VCaP (cell line): ENCODE measurements at regions not wholly inside any gene's neighbourhood (a gene's known extent, or its start where the extent isn't known, plus 50 kb on each side); places are given as distances from the start of the nearest gene placed in this dataset.

ENCODE experiments used
- H3K27ac ChIP-seq: fragments of 450-650 bp; 2 replicates; pipeline ENCODE4 v1.5.1; 2017
- TF ChIP-seq, protein P1 (sequence below): fragments of 450-650 bp; conservative IDR thresholded peaks from 2 replicates; pipeline ENCODE4 v1.5.1; 2017; ENCODE audit warnings: mild to moderate bottlenecking, moderate library complexity

DNA sequence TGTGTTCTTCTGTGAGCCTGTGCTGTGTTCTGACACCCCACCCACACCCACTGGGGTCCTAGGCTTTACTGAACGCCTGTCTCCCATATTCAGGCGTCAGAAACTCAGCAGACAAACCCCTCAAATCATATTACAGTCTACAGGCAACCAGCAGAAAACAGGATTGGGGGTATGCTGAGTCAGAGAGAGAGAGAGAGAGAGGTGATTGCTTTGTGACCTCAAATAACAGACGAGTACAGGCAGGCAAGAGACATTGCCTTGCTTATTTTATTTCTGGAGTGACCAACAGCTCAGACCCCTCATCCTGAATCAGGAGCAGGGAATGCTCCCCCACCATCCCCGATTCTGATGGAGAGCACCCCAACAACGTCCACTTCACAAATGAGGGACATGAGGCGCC lies 473.9 kb downstream of the PMP22 start:
- TF ChIP-seq, protein P1, sequence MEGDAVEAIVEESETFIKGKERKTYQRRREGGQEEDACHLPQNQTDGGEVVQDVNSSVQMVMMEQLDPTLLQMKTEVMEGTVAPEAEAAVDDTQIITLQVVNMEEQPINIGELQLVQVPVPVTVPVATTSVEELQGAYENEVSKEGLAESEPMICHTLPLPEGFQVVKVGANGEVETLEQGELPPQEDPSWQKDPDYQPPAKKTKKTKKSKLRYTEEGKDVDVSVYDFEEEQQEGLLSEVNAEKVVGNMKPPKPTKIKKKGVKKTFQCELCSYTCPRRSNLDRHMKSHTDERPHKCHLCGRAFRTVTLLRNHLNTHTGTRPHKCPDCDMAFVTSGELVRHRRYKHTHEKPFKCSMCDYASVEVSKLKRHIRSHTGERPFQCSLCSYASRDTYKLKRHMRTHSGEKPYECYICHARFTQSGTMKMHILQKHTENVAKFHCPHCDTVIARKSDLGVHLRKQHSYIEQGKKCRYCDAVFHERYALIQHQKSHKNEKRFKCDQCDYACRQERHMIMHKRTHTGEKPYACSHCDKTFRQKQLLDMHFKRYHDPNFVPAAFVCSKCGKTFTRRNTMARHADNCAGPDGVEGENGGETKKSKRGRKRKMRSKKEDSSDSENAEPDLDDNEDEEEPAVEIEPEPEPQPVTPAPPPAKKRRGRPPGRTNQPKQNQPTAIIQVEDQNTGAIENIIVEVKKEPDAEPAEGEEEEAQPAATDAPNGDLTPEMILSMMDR, result no peak

DNA sequence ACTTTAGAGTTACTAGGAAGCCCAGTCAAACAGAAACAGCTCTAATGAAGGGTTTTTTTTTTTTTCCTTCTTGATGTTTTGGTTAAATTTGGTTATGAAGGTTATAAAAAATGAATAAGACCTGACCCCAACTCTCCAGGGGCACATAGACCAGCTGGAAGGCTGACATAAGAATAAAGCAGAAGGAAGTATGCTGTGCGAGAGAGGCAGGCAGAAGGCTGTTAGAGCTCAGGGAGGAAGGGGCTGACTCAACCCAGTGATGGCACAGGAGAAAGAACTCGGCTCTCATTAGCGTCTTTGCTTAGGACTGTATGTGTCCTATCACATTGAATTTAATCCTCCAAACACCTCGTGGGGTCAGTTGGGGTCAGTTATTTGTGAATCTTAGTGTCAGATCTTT lies 474.6 kb downstream of the PMP22 start:
- no peak overlapping the region for H3K27ac ChIP-seq
- TF ChIP-seq, protein P1, result no peak

More for the DNA sequence above, 473.9 kb downstream of the PMP22 start:
- H3K27ac ChIP-seq, result no peak overlapping the region

DNA sequence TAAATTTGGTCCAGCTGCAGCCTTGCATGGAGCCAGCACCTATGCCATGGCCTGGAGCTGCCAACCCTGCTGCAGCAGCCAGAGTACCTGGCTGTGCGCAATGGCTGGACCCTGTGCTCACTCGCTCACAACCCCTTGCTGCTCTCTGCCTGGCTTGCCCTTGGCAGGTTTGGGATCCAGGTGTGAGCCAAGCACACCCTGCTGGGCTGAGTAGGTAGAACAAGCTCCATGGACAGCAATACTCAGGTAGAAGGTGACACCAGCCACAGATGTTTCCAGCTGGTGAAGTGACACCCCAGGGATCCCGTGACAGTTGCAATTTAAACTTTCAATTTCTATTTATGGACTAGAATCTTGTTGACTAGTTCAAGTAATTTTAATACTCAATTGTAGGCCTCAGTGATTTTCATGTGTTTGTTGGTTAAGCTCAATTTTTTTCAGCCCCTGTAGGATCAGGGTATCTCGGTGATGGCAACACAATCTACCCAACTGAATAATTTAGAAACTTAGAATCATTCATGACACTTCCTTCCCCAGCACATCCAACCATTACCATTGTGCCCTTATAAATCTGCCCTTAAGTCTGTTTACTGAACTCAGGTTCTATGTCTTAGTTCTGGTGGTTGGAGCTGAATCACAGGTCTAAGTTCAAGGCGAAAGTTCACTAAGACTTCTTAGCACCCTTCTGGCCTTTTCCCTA lies 480.0 kb downstream of the PMP22 start:
- TF ChIP-seq, protein P1, result no peak
- no peak overlapping the region for H3K27ac ChIP-seq

DNA sequence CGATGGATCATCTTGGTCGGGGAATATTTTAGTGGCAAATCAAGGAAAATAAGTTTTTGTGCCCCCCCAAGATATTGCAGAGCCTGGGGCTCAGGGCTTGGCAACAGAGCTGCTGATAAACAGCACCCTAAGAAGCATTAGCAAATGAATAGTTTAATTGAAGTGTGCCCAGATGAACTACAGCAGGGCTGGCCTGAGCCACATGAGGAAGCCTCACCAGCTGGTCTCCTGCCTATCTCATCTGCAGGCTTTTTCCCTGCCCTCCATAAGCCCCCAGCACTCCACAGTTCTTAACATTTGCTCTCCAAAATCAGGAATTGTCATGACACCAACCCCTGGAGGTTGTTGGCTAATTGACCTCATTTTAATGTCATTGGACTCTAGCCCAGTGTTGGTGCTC lies 480.2 kb downstream of the HS3ST3B1 start:
- TF ChIP-seq, protein P1, result no peak
- H3K27ac ChIP-seq, result no peak overlapping the region

DNA sequence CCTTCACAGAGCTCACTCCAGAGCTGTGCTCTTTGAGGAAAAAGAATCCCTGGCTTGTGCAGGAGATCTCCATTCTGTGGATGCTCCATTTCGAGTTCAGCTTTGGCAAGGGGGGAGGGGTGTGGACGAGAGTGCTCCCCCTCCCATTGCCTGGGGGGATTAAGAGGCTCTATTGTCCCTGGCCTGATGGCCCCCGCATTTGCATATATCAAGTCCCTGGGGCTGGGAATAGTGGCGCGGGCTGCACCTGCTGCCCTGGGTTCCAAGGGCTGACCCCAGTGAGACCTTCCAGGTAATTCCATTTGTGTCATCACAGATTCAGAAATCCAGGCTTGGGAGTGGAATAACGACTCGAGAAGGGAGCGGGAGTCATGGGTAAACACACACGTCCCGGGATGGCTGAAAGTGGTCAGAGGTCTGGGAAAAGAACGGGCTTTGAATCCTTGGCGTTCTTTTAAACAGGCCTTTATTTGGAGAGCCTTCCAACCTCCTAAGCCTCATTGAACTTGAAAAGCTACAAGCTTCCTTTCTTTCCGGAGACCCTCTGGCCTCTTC lies 479.3 kb downstream of the HS3ST3B1 start:
- H3K27ac ChIP-seq, result no peak overlapping the region
- TF ChIP-seq, protein P1, result no peak

DNA sequence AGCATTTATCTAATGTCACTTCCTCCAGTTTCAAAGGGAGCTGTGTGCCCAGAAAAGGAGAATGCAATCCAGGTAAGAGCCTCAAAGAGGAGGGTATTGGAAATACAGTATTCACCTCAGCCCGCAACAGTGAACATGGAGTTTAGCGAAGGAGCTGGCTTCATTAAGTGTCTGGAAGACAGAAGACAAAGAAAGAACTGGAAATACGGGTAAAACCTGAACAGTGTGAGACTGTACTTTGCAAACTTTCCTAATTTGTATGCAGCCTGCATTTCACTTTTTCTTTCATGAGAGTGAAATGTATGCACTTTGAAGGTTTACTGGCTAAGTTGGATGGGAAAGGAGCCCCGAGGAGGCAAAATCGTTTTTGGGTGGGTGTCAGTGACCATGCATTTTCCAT lies 478.4 kb downstream of the HS3ST3B1 start:
- no peak overlapping the region for H3K27ac ChIP-seq
- TF ChIP-seq, protein P1, result no peak

DNA sequence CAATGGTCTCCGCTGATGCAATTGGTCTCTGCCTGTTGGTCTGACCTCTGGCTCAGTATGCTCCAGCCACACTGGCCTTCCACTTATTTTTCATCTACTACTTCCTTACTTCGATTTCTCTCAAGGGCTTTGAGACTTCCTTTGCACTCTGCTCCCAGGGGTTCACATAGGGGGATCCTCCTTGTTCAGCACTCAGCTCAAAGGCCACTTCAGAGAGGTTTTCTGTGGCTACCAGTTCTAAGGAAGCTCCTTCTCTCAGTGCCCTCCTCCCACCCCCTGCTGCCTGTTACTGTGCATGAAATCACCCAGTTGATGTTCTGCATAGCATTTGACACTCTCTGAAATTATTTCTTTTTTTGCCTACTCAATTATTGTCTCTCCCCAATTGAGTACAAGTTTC lies 476.4 kb downstream of the HS3ST3B1 start:
- H3K27ac ChIP-seq, result no peak overlapping the region
- TF ChIP-seq, protein P1, result no peak
